Lung (tissue), 11 donors: ENCODE measurements at regions not wholly inside any gene's neighbourhood (a gene's known extent, or its start where the extent isn't known, plus 50 kb on each side); places are given as distances from the start of the nearest gene placed in this dataset.
A peak's percentile ranks its signal among the peaks of the same experiment; 100 is the strongest.

Experiments used
- ATAC-seq: fragments of 200-7000 bp; cut with Tn5 transposase; one replicate; pipeline ENCODE4 v1.9.1; 2020; ENCODE audit warnings: moderate number of reproducible peaks; ENCODE audit not compliant: insufficient read depth, low FRiP score
- DNase-seq, 3 donors: peaks; one replicate each; pipeline ENCODE4 v3.0.0-alpha.2; 2013 to 2017
- H3K27ac ChIP-seq, 2 donors: one replicate each; pipeline ENCODE4 v1.5.1; 2013; ENCODE audit warnings: mild to moderate bottlenecking in 2 of 2, moderate library complexity in 2 of 2, control low read depth in 1 of 2, inconsistent platforms in 1 of 2, low read depth in 1 of 2, low read length in 1 of 2
- H3K27me3 ChIP-seq, 3 donors: one replicate each; pipeline ENCODE4 v1.5.1; 2013; ENCODE audit warnings: low read length in 2 of 3; ENCODE audit not compliant: control insufficient read depth in 3 of 3, insufficient read depth in 3 of 3
- H3K36me3 ChIP-seq, 4 donors: one replicate each; pipeline ENCODE4 v1.5.1; 2013; ENCODE audit warnings: low read length in 4 of 4, mild to moderate bottlenecking in 1 of 4, moderate library complexity in 1 of 4; ENCODE audit not compliant: control insufficient read depth in 4 of 4, insufficient read depth in 4 of 4
- H3K4me1 ChIP-seq, 5 donors: one replicate each; pipeline ENCODE4 v1.5.1; 2013; ENCODE audit warnings: low read length in 5 of 5, mild to moderate bottlenecking in 2 of 5, moderate library complexity in 1 of 5; ENCODE audit not compliant: control insufficient read depth in 5 of 5, insufficient read depth in 5 of 5
- H3K4me3 ChIP-seq: one replicate; pipeline ENCODE4 v1.5.1; 2013; ENCODE audit warnings: mild to moderate bottlenecking, control low read depth, moderate library complexity
- H3K9ac ChIP-seq, 2 donors: one replicate each; pipeline ENCODE4 v1.5.1; 2013; ENCODE audit warnings: low read length in 2 of 2, control low read depth in 1 of 2; ENCODE audit not compliant: insufficient read depth in 1 of 2
- H3K9me3 ChIP-seq, 4 donors: one replicate each; pipeline ENCODE4 v1.5.1; 2013; ENCODE audit warnings: low read length in 3 of 4, mild to moderate bottlenecking in 1 of 4, moderate library complexity in 1 of 4; ENCODE audit not compliant: control insufficient read depth in 4 of 4, insufficient read depth in 3 of 4
- WGBS, 2 donors: extraction: QIAGEN DNeasy Blood & Tissue Kit; methylation state at CpG; one replicate each; pipeline ENCODE4 v1.1.7; 2013; 5-methylcytosine and 5-hydroxymethylcytosine counted together
- TF ChIP-seq, protein P1 (sequence below): IDR thresholded peaks from 2 replicates; pipeline ENCODE4 v1.5.1; 2012; ENCODE audit warnings: mild to moderate bottlenecking; ENCODE audit errors: control extremely low read depth, extremely low read depth
- donor health status: control.
- donor health status: control.
- donor health status: Bipolar disorder and iron deficiency.
- donor health status: healthy.
- donor health status: DM: yes; HTN: yes; CAD: no.

GRCh38 chr16:17724242-17724898 is 253.6 kb upstream of the XYLT1 start:
- H3K9me3 ChIP-seq, result no peaks in the 10 kb centered on the region
- TF ChIP-seq, protein P1, sequence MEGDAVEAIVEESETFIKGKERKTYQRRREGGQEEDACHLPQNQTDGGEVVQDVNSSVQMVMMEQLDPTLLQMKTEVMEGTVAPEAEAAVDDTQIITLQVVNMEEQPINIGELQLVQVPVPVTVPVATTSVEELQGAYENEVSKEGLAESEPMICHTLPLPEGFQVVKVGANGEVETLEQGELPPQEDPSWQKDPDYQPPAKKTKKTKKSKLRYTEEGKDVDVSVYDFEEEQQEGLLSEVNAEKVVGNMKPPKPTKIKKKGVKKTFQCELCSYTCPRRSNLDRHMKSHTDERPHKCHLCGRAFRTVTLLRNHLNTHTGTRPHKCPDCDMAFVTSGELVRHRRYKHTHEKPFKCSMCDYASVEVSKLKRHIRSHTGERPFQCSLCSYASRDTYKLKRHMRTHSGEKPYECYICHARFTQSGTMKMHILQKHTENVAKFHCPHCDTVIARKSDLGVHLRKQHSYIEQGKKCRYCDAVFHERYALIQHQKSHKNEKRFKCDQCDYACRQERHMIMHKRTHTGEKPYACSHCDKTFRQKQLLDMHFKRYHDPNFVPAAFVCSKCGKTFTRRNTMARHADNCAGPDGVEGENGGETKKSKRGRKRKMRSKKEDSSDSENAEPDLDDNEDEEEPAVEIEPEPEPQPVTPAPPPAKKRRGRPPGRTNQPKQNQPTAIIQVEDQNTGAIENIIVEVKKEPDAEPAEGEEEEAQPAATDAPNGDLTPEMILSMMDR, result no peak
- ATAC-seq, result no peak
- H3K27ac ChIP-seq, result no peak overlapping the region
- H3K4me3 ChIP-seq, result no peak overlapping the region
- 75 to 87% methylated on average over 10 of the region's 10 CpGs for WGBS, 2 donors
- H3K36me3 ChIP-seq, result no peaks in the 10 kb centered on the region
- no peak overlapping the region for H3K9ac ChIP-seq
- no peaks in the 10 kb centered on the region for H3K27me3 ChIP-seq
- DNase-seq, result peak in 1 of 3 donors; percentile 11
- H3K4me1 ChIP-seq, result peaks cover 0 to 10% (median 0%) of the 10 kb centered on the region in 5 donors

DNA sequence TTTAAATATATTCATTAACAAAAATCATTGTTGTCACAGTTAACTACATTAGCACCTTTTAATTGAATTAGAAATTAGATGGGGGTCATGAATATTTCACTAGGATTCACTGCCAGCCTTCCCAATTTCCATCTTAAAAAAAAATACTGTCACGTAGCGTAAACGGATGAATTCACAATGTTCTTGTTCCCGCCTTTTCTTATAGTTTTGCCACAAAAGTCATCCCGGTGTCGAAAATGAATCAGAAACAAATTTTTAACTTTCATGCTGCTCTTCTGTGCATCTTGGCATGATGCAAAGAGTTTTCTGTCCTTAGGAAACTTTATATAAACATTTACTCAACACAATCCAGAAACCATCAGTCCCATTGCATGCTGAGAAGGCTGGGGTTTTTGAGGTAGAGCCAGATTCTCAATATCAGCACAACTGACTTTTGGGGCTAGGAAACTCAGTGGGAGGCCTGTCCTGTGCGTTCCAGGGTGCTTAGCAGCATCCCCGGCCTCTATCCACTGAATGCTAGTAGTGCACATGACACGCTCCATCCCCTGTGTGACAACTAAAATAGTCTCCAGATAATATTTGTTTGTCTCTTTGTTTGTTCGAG is 252.9 kb upstream of the XYLT1 start:
- Histone ChIP-seq H3K4me3 (no peak overlapping the region), H3K27me3 (no peaks in the 10 kb centered on the region), H3K9ac (no peak overlapping the region), H3K4me1 (peaks cover 0 to 10% (median 0%) of the 10 kb centered on the region in 5 donors), H3K9me3 (no peaks in the 10 kb centered on the region), H3K27ac (no peak overlapping the region), H3K36me3 (no peaks in the 10 kb centered on the region)
- TF ChIP-seq, protein P1, result no peak
- 69 to 80% methylated on average over 10 of the region's 10 CpGs for WGBS, 2 donors
- DNase-seq, result peak; percentile 66 to 93 (median 81)
- no peak for ATAC-seq

GRCh38 chr16:17718495-17718894 is 247.7 kb upstream of the XYLT1 start:
- Histone ChIP-seq H3K9ac (no peak overlapping the region), H3K4me3 (no peak overlapping the region), H3K27me3 (no peaks in the 10 kb centered on the region), H3K9me3 (peaks cover 0 to 2% (median 0%) of the 10 kb centered on the region in 4 donors), H3K36me3 (no peaks in the 10 kb centered on the region), H3K27ac (no peak overlapping the region), H3K4me1 (peaks cover 0 to 7% (median 0%) of the 10 kb centered on the region in 5 donors)
- no peak for DNase-seq
- no peak for ATAC-seq
- 76 to 77% methylated on average over 2 of the region's 2 CpGs for WGBS, 2 donors
- TF ChIP-seq, protein P1, result no peak
